GM12864 (cell line): ENCODE measurements at regions not wholly inside any gene's neighbourhood (a gene's known extent, or its start where the extent isn't known, plus 50 kb on each side); places are given as distances from the start of the nearest gene placed in this dataset.
A peak's percentile ranks its signal among the peaks of the same experiment; 100 is the strongest.

Source experiments
- DNase-seq: peaks from one replicate; pipeline ENCODE4 v3.0.0-alpha.2; 2011; ENCODE audit warnings: low read depth
- H3K4me3 ChIP-seq: 2 replicates; pipeline ENCODE4 v1.5.1; 2011; ENCODE audit warnings: mild to moderate bottlenecking, low read depth, low read length, control low read depth
- CTCF ChIP-seq: IDR thresholded peaks from 2 replicates; pipeline ENCODE4 v1.5.1; 2011; ENCODE audit warnings: low read depth, mild to moderate bottlenecking, moderate library complexity, low read length, control low read depth, inconsistent platforms; ENCODE audit errors: missing control alignments

GRCh38 chr1:99481391-99481996 is 164.4 kb upstream of the PALMD start:
- DNase-seq = peak; percentile 7
- TF ChIP-seq CTCF = peak; percentile 54

GRCh38 chr1:99482286-99482685 is 163.6 kb upstream of the PALMD start:
- TF ChIP-seq CTCF = no peak
- no peak for DNase-seq
- no peak overlapping the region for H3K4me3 ChIP-seq

More at GRCh38 chr1:99481391-99481996, 164.4 kb upstream of the PALMD start:
- H3K4me3 ChIP-seq = no peak overlapping the region

- TF ChIP-seq CTCF = no peak
- no peak overlapping the region for H3K4me3 ChIP-seq
- no peak for DNase-seq
Measured at GRCh38 chr1:99482750-99483149, 163.2 kb upstream of the PALMD start.

GRCh38 chr1:99490031-99490430 is 155.9 kb upstream of the PALMD start:
- TF ChIP-seq CTCF = no peak
- H3K4me3 ChIP-seq = no peak overlapping the region
- no peak for DNase-seq

GRCh38 chr1:99496067-99496466 is 149.8 kb upstream of the PALMD start:
- TF ChIP-seq CTCF = no peak
- H3K4me3 ChIP-seq = no peak overlapping the region
- no peak for DNase-seq

GRCh38 chr1:99497690-99498089 is 148.2 kb upstream of the PALMD start:
- TF ChIP-seq CTCF = no peak
- no peak overlapping the region for H3K4me3 ChIP-seq
- DNase-seq = no peak

- H3K4me3 ChIP-seq = no peak overlapping the region
- no peak for TF ChIP-seq CTCF
- no peak for DNase-seq
Measured at GRCh38 chr1:99500541-99500940, 145.4 kb upstream of the PALMD start.
